OCI-LY1 (cell line): ENCODE measurements at regions not wholly inside any gene's neighbourhood (a gene's known extent, or its start where the extent isn't known, plus 50 kb on each side); places are given as distances from the start of the nearest gene placed in this dataset.

ENCODE experiments used
- CTCF ChIP-seq: fragments of 200-600 bp; sonication (generic), shearing (Covaris generic); IDR thresholded peaks from 2 replicates; pipeline ENCODE4 v1.5.1; 2017; ENCODE audit warnings: mild to moderate bottlenecking, antibody characterized with exemption, low read length, moderate library complexity, mixed read lengths
- EZH2 ChIP-seq: fragments of 200-600 bp; sonication (generic), shearing (Covaris generic); IDR thresholded peaks from 2 replicates; pipeline ENCODE4 v1.8.0; 2017; ENCODE audit warnings: borderline replicate concordance, mixed run types, mild to moderate bottlenecking, antibody characterized with exemption, low read length, moderate library complexity, mixed read lengths

GRCh38 chr1:96989302-96989701, 267.7 kb downstream of the PTBP2 start:
- TF ChIP-seq CTCF (no peak), EZH2 (no peak)
